Liver (tissue), 8 donors: ENCODE measurements at regions not wholly inside any gene's neighbourhood (a gene's known extent, or its start where the extent isn't known, plus 50 kb on each side); places are given as distances from the start of the nearest gene placed in this dataset.

Source experiments
- DNase-seq: peaks from one replicate; pipeline ENCODE4 v3.0.0-alpha.2; 2017; ENCODE audit warnings: low spot score
- H3K27ac ChIP-seq, 2 donors: one replicate each; pipeline ENCODE4 v1.7.0; 2013; ENCODE audit warnings: inconsistent platforms in 2 of 2, low read length in 2 of 2, control low read depth in 1 of 2, low read depth in 1 of 2, mild to moderate bottlenecking in 1 of 2
- H3K27me3 ChIP-seq, 4 donors: one replicate each; pipeline versions ENCODE4 v1.6.1 to v1.7.0; 2013; ENCODE audit warnings: low read length in 3 of 4, inconsistent platforms in 1 of 4, mild to moderate bottlenecking in 1 of 4, moderate library complexity in 1 of 4; ENCODE audit not compliant: control insufficient read depth in 4 of 4, insufficient read depth in 4 of 4
- H3K36me3 ChIP-seq, 4 donors: one replicate each; pipeline versions ENCODE4 v1.6.1 to v1.7.0; 2013; ENCODE audit warnings: low read length in 3 of 4, mild to moderate bottlenecking in 3 of 4, low read depth in 1 of 4, moderate library complexity in 1 of 4; ENCODE audit not compliant: control insufficient read depth in 4 of 4, insufficient read depth in 3 of 4
- H3K4me1 ChIP-seq, 4 donors: one replicate each; pipeline versions ENCODE4 v1.6.1 to v1.7.0; 2013; ENCODE audit warnings: low read length in 3 of 4, mild to moderate bottlenecking in 3 of 4, moderate library complexity in 1 of 4; ENCODE audit not compliant: control insufficient read depth in 4 of 4, insufficient read depth in 4 of 4
- H3K4me3 ChIP-seq, 3 donors: one replicate each; pipeline versions ENCODE4 v1.6.1 to v1.7.0; 2013; ENCODE audit warnings: low read length in 3 of 3, control low read depth in 1 of 3, low read depth in 1 of 3, mild to moderate bottlenecking in 1 of 3
- H3K9ac ChIP-seq, 2 donors: one replicate each; pipeline ENCODE4 v1.7.0; 2013; ENCODE audit warnings: low read length in 2 of 2, mild to moderate bottlenecking in 2 of 2, moderate library complexity in 2 of 2, control low read depth in 1 of 2, low read depth in 1 of 2
- H3K9me3 ChIP-seq, 4 donors: one replicate each; pipeline versions ENCODE4 v1.6.1 to v1.7.0; 2013; ENCODE audit warnings: low read length in 3 of 4; ENCODE audit not compliant: control insufficient read depth in 4 of 4
- CTCF ChIP-seq: fragments of 150-350 bp; IDR thresholded peaks from 2 replicates; pipeline ENCODE4 v1.5.1; 2017; ENCODE audit warnings: improper control_type of control experiment, low read depth, low read length; ENCODE audit not compliant: missing input control
- EGR1 ChIP-seq, 2 donors: IDR thresholded peaks; 2 replicates each; pipeline ENCODE4 v1.6.1; 2016 to 2018; ENCODE audit warnings: antibody characterized with exemption in 2 of 2, low read depth in 2 of 2
- GABPA ChIP-seq, 2 donors: IDR thresholded peaks in 1 of 2; conservative IDR thresholded peaks in 1 of 2; 2 replicates each; pipeline ENCODE4 v1.6.1; 2016; ENCODE audit warnings: antibody characterized with exemption in 2 of 2, mild to moderate bottlenecking in 1 of 2, moderate library complexity in 1 of 2
- HNF4A ChIP-seq, 2 donors: conservative IDR thresholded peaks; 2 replicates each; pipeline ENCODE4 v1.6.1; 2016; ENCODE audit warnings: antibody characterized with exemption in 2 of 2, mild to moderate bottlenecking in 2 of 2
- HNF4G ChIP-seq: IDR thresholded peaks from 2 replicates; pipeline ENCODE4 v1.6.1; 2016; ENCODE audit warnings: antibody characterized with exemption
- NR2F2 ChIP-seq: IDR thresholded peaks from 2 replicates; pipeline ENCODE4 v1.6.1; 2016; ENCODE audit warnings: antibody characterized with exemption
- RAD21 ChIP-seq, 2 donors: IDR thresholded peaks; 2 replicates each; pipeline ENCODE4 v1.6.1; 2016; ENCODE audit warnings: antibody characterized with exemption in 2 of 2, mild to moderate bottlenecking in 2 of 2
- SP1 ChIP-seq: IDR thresholded peaks from 2 replicates; pipeline ENCODE4 v1.6.1; 2018; ENCODE audit warnings: antibody characterized with exemption, mild to moderate bottlenecking
- TAF1 ChIP-seq: conservative IDR thresholded peaks from 2 replicates; pipeline ENCODE4 v1.6.1; 2016; ENCODE audit warnings: antibody characterized with exemption, mild to moderate bottlenecking
- YY1 ChIP-seq: IDR thresholded peaks from 2 replicates; pipeline ENCODE4 v1.6.1; 2016; ENCODE audit warnings: antibody characterized with exemption, mild to moderate bottlenecking
- WGBS: extraction: QIAGEN DNeasy Blood & Tissue Kit; methylation state at CpG from one replicate; pipeline ENCODE4 v1.1.7; 2013; 5-methylcytosine and 5-hydroxymethylcytosine counted together
- TF ChIP-seq, protein P1 (sequence below): IDR thresholded peaks from 2 replicates; pipeline ENCODE4 v1.6.1; 2016; ENCODE audit warnings: antibody characterized with exemption
- TF ChIP-seq, protein P2 (sequence below): IDR thresholded peaks from 2 replicates; pipeline ENCODE4 v1.6.1; 2016; ENCODE audit warnings: antibody characterized with exemption
- TF ChIP-seq, protein P3 (sequence below): IDR thresholded peaks from 2 replicates; pipeline ENCODE4 v1.6.1; 2016; ENCODE audit warnings: antibody characterized with exemption
- TF ChIP-seq, protein P4 (sequence below): IDR thresholded peaks from 2 replicates; pipeline ENCODE4 v1.6.1; 2016; ENCODE audit warnings: antibody characterized with exemption, mild to moderate bottlenecking
- donor health status: healthy.
- donor health status: healthy.
- donor health status: healthy.
- donor health status: healthy.
- donor health status: healthy.

DNA sequence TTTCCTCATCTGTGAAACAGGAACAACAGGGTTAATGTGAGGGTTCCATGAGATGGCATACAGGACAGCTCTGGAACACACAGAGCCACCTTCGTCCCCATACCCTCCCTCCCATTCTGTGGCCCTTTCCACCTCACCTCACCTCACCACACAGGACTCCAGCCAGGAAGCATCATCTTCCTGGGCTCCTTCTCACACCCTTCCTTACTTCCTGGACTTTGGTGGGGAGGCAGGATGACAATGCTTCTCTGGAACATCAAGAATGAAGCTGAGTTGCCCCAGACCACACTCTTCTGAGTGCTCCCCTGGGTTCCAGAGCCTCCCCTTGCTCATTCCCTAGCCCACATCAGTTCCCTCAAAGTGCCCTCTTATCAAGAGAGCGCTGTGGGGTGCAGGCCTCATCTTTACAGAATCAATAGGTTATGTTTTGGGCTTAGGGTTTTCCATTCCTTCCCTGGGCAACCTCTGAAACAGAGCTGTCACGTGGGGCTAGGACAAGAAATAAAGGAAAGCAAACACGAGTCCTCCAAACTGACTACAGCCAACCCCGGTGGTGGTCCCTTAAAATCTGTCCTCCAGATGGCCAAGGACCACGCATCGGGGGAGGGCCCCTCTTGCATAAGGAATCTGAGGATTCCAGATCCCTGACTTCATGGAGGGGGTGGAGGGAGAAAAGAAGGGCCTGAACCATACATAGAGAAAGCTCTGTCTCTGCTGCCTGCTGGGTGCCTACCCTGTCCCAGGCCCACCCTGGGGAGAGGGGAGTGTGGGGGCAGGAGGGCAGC, 74.4 kb upstream of the ATP6AP2 start:
- Histone ChIP-seq H3K36me3 (no peaks in the 10 kb centered on the region), H3K4me3 (no peak overlapping the region), H3K9ac (no peak overlapping the region), H3K4me1 (peaks cover 2 to 6% (median 3%) of the 10 kb centered on the region in 4 donors), H3K27me3 (no peaks in the 10 kb centered on the region), H3K27ac (no peak overlapping the region), H3K9me3 (no peaks in the 10 kb centered on the region)
- 91% methylated on average over 7 of the region's 7 CpGs for WGBS
- TF ChIP-seq, protein P1, sequence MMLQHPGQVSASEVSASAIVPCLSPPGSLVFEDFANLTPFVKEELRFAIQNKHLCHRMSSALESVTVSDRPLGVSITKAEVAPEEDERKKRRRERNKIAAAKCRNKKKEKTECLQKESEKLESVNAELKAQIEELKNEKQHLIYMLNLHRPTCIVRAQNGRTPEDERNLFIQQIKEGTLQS = no peak
- TF ChIP-seq NR2F2 (no peak), EGR1 (IDR thresholded peaks at IDR 0.05; ENCODE audit: low read depth in 2 of 2) (no peak), GABPA (IDR thresholded peaks at IDR 0.05 in 1 of 2, conservative IDR thresholded peaks at IDR 0.05 in 1 of 2) (no peak)
- TF ChIP-seq, protein P2, sequence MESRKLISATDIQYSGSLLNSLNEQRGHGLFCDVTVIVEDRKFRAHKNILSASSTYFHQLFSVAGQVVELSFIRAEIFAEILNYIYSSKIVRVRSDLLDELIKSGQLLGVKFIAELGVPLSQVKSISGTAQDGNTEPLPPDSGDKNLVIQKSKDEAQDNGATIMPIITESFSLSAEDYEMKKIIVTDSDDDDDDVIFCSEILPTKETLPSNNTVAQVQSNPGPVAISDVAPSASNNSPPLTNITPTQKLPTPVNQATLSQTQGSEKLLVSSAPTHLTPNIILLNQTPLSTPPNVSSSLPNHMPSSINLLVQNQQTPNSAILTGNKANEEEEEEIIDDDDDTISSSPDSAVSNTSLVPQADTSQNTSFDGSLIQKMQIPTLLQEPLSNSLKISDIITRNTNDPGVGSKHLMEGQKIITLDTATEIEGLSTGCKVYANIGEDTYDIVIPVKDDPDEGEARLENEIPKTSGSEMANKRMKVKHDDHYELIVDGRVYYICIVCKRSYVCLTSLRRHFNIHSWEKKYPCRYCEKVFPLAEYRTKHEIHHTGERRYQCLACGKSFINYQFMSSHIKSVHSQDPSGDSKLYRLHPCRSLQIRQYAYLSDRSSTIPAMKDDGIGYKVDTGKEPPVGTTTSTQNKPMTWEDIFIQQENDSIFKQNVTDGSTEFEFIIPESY = no peak
- DNase-seq = no peak

GRCh38 chrX:40504801-40505605, 75.8 kb upstream of the ATP6AP2 start:
- TF ChIP-seq YY1 = no peak
- no peak for TF ChIP-seq GABPA (IDR thresholded peaks at IDR 0.05 in 1 of 2, conservative IDR thresholded peaks at IDR 0.05 in 1 of 2)
- no peak for TF ChIP-seq RAD21 (IDR thresholded peaks at IDR 0.05)
- TF ChIP-seq NR2F2 = no peak
- no peak for TF ChIP-seq HNF4G
- TF ChIP-seq CTCF = no peak
- no peak for DNase-seq
- H3K27ac ChIP-seq = no peak overlapping the region
- no peaks in the 10 kb centered on the region for H3K27me3 ChIP-seq
- peaks cover 0 to 6% (median 1%) of the 10 kb centered on the region in 4 donors for H3K4me1 ChIP-seq
- no peaks in the 10 kb centered on the region for H3K36me3 ChIP-seq
- H3K9ac ChIP-seq = no peak overlapping the region
- H3K4me3 ChIP-seq = no peak overlapping the region
- no peaks in the 10 kb centered on the region for H3K9me3 ChIP-seq
- 83% methylated on average over 5 of the region's 5 CpGs for WGBS

DNA sequence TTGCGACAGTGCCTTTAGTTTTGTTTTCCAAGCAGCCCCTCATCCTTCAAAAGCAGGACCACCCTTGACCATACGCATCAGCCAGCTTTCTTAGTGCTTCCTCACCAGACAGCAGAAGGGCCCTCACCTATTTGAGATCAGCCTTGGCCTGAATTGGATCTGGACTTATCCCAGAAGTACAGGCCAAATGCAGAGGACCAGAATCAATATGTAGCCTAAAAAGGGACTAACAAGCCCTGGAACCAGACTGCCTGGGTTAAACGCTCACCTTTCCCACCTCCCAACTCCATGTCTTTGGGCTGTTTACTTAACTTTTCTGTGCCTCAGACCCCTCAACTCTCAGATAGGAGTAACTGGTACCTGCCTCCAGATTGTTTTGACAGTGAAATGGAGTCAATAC, 77.7 kb upstream of the ATP6AP2 start:
- no peaks in the 10 kb centered on the region for H3K36me3 ChIP-seq
- H3K9ac ChIP-seq = no peak overlapping the region
- H3K4me3 ChIP-seq = no peak overlapping the region
- no peak overlapping the region for H3K27ac ChIP-seq
- WGBS = 81% methylated on average over 3 of the region's 3 CpGs
- peaks cover 0 to 6% (median 1%) of the 10 kb centered on the region in 4 donors for H3K4me1 ChIP-seq
- no peak for DNase-seq
- no peaks in the 10 kb centered on the region for H3K9me3 ChIP-seq
- H3K27me3 ChIP-seq = no peaks in the 10 kb centered on the region
- TF ChIP-seq GABPA (IDR thresholded peaks at IDR 0.05 in 1 of 2, conservative IDR thresholded peaks at IDR 0.05 in 1 of 2) (no peak), EGR1 (IDR thresholded peaks at IDR 0.05; ENCODE audit: low read depth in 2 of 2) (no peak), HNF4A (conservative IDR thresholded peaks at IDR 0.05) (no peak), SP1 (no peak), YY1 (no peak), TAF1 (no peak), NR2F2 (no peak), HNF4G (no peak)
- TF ChIP-seq, protein P3, sequence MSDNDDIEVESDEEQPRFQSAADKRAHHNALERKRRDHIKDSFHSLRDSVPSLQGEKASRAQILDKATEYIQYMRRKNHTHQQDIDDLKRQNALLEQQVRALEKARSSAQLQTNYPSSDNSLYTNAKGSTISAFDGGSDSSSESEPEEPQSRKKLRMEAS = no peak
- TF ChIP-seq, protein P2 = no peak
- TF ChIP-seq, protein P4, sequence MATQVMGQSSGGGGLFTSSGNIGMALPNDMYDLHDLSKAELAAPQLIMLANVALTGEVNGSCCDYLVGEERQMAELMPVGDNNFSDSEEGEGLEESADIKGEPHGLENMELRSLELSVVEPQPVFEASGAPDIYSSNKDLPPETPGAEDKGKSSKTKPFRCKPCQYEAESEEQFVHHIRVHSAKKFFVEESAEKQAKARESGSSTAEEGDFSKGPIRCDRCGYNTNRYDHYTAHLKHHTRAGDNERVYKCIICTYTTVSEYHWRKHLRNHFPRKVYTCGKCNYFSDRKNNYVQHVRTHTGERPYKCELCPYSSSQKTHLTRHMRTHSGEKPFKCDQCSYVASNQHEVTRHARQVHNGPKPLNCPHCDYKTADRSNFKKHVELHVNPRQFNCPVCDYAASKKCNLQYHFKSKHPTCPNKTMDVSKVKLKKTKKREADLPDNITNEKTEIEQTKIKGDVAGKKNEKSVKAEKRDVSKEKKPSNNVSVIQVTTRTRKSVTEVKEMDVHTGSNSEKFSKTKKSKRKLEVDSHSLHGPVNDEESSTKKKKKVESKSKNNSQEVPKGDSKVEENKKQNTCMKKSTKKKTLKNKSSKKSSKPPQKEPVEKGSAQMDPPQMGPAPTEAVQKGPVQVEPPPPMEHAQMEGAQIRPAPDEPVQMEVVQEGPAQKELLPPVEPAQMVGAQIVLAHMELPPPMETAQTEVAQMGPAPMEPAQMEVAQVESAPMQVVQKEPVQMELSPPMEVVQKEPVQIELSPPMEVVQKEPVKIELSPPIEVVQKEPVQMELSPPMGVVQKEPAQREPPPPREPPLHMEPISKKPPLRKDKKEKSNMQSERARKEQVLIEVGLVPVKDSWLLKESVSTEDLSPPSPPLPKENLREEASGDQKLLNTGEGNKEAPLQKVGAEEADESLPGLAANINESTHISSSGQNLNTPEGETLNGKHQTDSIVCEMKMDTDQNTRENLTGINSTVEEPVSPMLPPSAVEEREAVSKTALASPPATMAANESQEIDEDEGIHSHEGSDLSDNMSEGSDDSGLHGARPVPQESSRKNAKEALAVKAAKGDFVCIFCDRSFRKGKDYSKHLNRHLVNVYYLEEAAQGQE = no peak
